ENCODE measurements at regions not wholly inside any gene's neighbourhood (a gene's known extent, or its start where the extent isn't known, plus 50 kb on each side); places are given as distances from the start of the nearest gene placed in this dataset.
"Not testable (repeated sequence)": the region's sequence is repeated elsewhere in the genome, so short reads cannot be mapped to it uniquely, and the experiment has no call there.

GRCh38 chr5:67870662-67871061, 344.9 kb upstream of the PIK3R1 start:
- no peaks in the 10 kb centered on the region for H3K36me3 ChIP-seq
- intact Hi-C loops (cut with DNase I), result no loop called here
- DNase-seq, result no peak
- no peaks in the 10 kb centered on the region for H3K27me3 ChIP-seq
- H3K9me3 ChIP-seq, result no peaks in the 10 kb centered on the region
- no peaks in the 10 kb centered on the region for H3K4me1 ChIP-seq
- no peak overlapping the region for H3K9ac ChIP-seq (ENCODE audit: low read depth in 2 of 2, low read length in 2 of 2)
- H3K27ac ChIP-seq, result no peak overlapping the region
- no peak overlapping the region for H3K4me3 ChIP-seq
- TF ChIP-seq CTCF (IDR thresholded peaks at IDR 0.05), result no peak

- H3K9me3 ChIP-seq; H3K4me3 ChIP-seq; H3K27ac ChIP-seq; H3K4me1 ChIP-seq; H3K27me3 ChIP-seq; H3K9ac ChIP-seq (ENCODE audit: low read depth in 2 of 2, low read length in 2 of 2); DNase-seq; intact Hi-C loops (cut with DNase I); H3K36me3 ChIP-seq: not testable (repeated sequence)
Observed at GRCh38 chr5:67864335-67864734, 351.2 kb upstream of the PIK3R1 start.

- Histone ChIP-seq H3K4me1 (no peaks in the 10 kb centered on the region), H3K36me3 (no peaks in the 10 kb centered on the region), H3K27me3 (no peaks in the 10 kb centered on the region), H3K9ac (ENCODE audit: low read depth in 2 of 2, low read length in 2 of 2) (no peak overlapping the region), H3K4me3 (no peak overlapping the region), H3K9me3 (no peaks in the 10 kb centered on the region), H3K27ac (no peak overlapping the region)
- TF ChIP-seq CTCF (IDR thresholded peaks at IDR 0.05), result no peak
- intact Hi-C loops (cut with DNase I), result no loop called here
- DNase-seq, result no peak
Observed at GRCh38 chr5:67858471-67859031, 357.0 kb upstream of the PIK3R1 start.

GRCh38 chr5:67857502-67857901, 358.1 kb upstream of the PIK3R1 start:
- Histone ChIP-seq H3K4me1 (no peaks in the 10 kb centered on the region), H3K36me3 (no peaks in the 10 kb centered on the region), H3K27me3 (no peaks in the 10 kb centered on the region), H3K27ac (no peak overlapping the region), H3K9me3 (no peaks in the 10 kb centered on the region), H3K4me3 (no peak overlapping the region), H3K9ac (ENCODE audit: low read depth in 2 of 2, low read length in 2 of 2) (no peak overlapping the region)
- TF ChIP-seq CTCF (IDR thresholded peaks at IDR 0.05), result no peak
- no peak for DNase-seq
- intact Hi-C loops (cut with DNase I), result no loop called here

- Histone ChIP-seq H3K9ac (ENCODE audit: low read depth in 2 of 2, low read length in 2 of 2) (no peak overlapping the region), H3K36me3 (no peaks in the 10 kb centered on the region), H3K27me3 (no peaks in the 10 kb centered on the region), H3K27ac (no peak overlapping the region), H3K9me3 (no peaks in the 10 kb centered on the region), H3K4me1 (no peaks in the 10 kb centered on the region), H3K4me3 (no peak overlapping the region)
- TF ChIP-seq CTCF (IDR thresholded peaks at IDR 0.05), result no peak
- intact Hi-C loops (cut with DNase I), result no loop called here
- no peak for DNase-seq
Observed at GRCh38 chr5:67855523-67855922, 360.0 kb upstream of the PIK3R1 start.

GRCh38 chr5:67850906-67851305, 364.6 kb upstream of the PIK3R1 start:
- H3K9ac ChIP-seq (ENCODE audit: low read depth in 2 of 2, low read length in 2 of 2); H3K4me3 ChIP-seq; H3K27me3 ChIP-seq; H3K4me1 ChIP-seq; intact Hi-C loops (cut with DNase I); H3K9me3 ChIP-seq; DNase-seq; H3K36me3 ChIP-seq; H3K27ac ChIP-seq: not testable (repeated sequence)

GRCh38 chr5:67844924-67845323, 370.6 kb upstream of the PIK3R1 start:
- Histone ChIP-seq H3K4me1 (no peaks in the 10 kb centered on the region), H3K27ac (no peak overlapping the region), H3K9me3 (no peaks in the 10 kb centered on the region), H3K9ac (ENCODE audit: low read depth in 2 of 2, low read length in 2 of 2) (no peak overlapping the region), H3K27me3 (no peaks in the 10 kb centered on the region), H3K36me3 (no peaks in the 10 kb centered on the region), H3K4me3 (no peak overlapping the region)
- intact Hi-C loops (cut with DNase I), result no loop called here
- TF ChIP-seq CTCF (IDR thresholded peaks at IDR 0.05), result no peak
- no peak for DNase-seq
